Nephron progenitor cell (in vitro differentiated cells): ENCODE measurements at regions not wholly inside any gene's neighbourhood (a gene's known extent, or its start where the extent isn't known, plus 50 kb on each side); places are given as distances from the start of the nearest gene placed in this dataset.

ENCODE experiments used
- DNase-seq: peaks from one replicate; pipeline ENCODE4 v3.0.0; 2021
- H3K27ac Mint-ChIP-seq: 2 replicates; pipeline ENCODE4 v1.8.0; 2021; ENCODE audit warnings: mild to moderate bottlenecking, moderate library complexity, mixed read lengths
- H3K27me3 Mint-ChIP-seq: 2 replicates; pipeline ENCODE4 v1.8.0; 2021; ENCODE audit warnings: mild to moderate bottlenecking, low read depth, mixed read lengths; ENCODE audit not compliant: poor library complexity
- H3K36me3 Mint-ChIP-seq: 2 replicates; pipeline ENCODE4 v1.8.0; 2021; ENCODE audit warnings: low read depth, mixed read lengths
- H3K4me1 Mint-ChIP-seq: 2 replicates; pipeline ENCODE4 v1.8.0; 2021; ENCODE audit warnings: mixed read lengths
- H3K4me3 Mint-ChIP-seq: 2 replicates; pipeline ENCODE4 v1.8.0; 2021; ENCODE audit warnings: mild to moderate bottlenecking, moderate library complexity, mixed read lengths
- H3K9me3 Mint-ChIP-seq: 2 replicates; pipeline ENCODE4 v1.8.0; 2021; ENCODE audit warnings: mild to moderate bottlenecking, moderate library complexity, mixed read lengths
- CTCF ChIP-seq: fragments of 200-600 bp; sonication (generic); IDR thresholded peaks from 2 replicates; pipeline ENCODE4 v1.5.0; 2021; ENCODE audit warnings: antibody characterized with exemption

- Mint-ChIP-seq H3K27ac (no peak overlapping the region), H3K9me3 (no peaks in the 10 kb centered on the region), H3K27me3 (peaks cover 5% of the 10 kb centered on the region), H3K4me1 (peaks cover 37% of the 10 kb centered on the region), H3K36me3 (no peaks in the 10 kb centered on the region), H3K4me3 (no peak overlapping the region)
- DNase-seq = no peak
- TF ChIP-seq CTCF = no peak
Observed at GRCh38 chr1:43062527-43063095, 103.9 kb upstream of the SLC2A1 start.

- Mint-ChIP-seq H3K36me3 (no peaks in the 10 kb centered on the region), H3K4me1 (peaks cover 43% of the 10 kb centered on the region), H3K27me3 (no peaks in the 10 kb centered on the region), H3K27ac (no peak overlapping the region), H3K9me3 (no peaks in the 10 kb centered on the region), H3K4me3 (no peak overlapping the region)
- DNase-seq = no peak
- no peak for TF ChIP-seq CTCF
Observed at GRCh38 chr1:43061757-43062156, 103.1 kb upstream of the SLC2A1 start.

- Mint-ChIP-seq H3K9me3 (no peaks in the 10 kb centered on the region), H3K27me3 (no peaks in the 10 kb centered on the region), H3K36me3 (no peaks in the 10 kb centered on the region), H3K4me3 (no peak overlapping the region), H3K4me1 (peaks cover 55% of the 10 kb centered on the region), H3K27ac (peak overlapping the region; percentile 14)
- no peak for TF ChIP-seq CTCF
- DNase-seq = no peak
Observed at GRCh38 chr1:43059640-43060574, 101.2 kb upstream of the SLC2A1 start.

GRCh38 chr1:43058545-43059360 lies 100.1 kb upstream of the SLC2A1 start:
- Mint-ChIP-seq H3K36me3 (no peaks in the 10 kb centered on the region), H3K4me1 (peaks cover 55% of the 10 kb centered on the region), H3K27ac (peak overlapping the region; percentile 14), H3K4me3 (peak overlapping the region; percentile 46), H3K9me3 (no peaks in the 10 kb centered on the region), H3K27me3 (no peaks in the 10 kb centered on the region)
- TF ChIP-seq CTCF = no peak
- peak; percentile 53 for DNase-seq

- H3K4me1 Mint-ChIP-seq = peaks cover 60% of the 10 kb centered on the region
- H3K27ac Mint-ChIP-seq = peak overlapping the region; percentile 14
- peak overlapping the region; percentile 46 for H3K4me3 Mint-ChIP-seq
- no peak for TF ChIP-seq CTCF
- no peaks in the 10 kb centered on the region for H3K9me3 Mint-ChIP-seq
- no peaks in the 10 kb centered on the region for H3K36me3 Mint-ChIP-seq
- H3K27me3 Mint-ChIP-seq = no peaks in the 10 kb centered on the region
- DNase-seq = no peak
Observed at GRCh38 chr1:43058056-43058455, 99.4 kb upstream of the SLC2A1 start.
